HG03521 (cell line): ENCODE measurements at regions not wholly inside any gene's neighbourhood (a gene's known extent, or its start where the extent isn't known, plus 50 kb on each side); places are given as distances from the start of the nearest gene placed in this dataset.
"Not testable (repeated sequence)": the region's sequence is repeated elsewhere in the genome, so short reads cannot be mapped to it uniquely, and the experiment has no call there.

ENCODE experiments used
- ATAC-seq: cut with Tn5 transposase; IDR thresholded peaks from one replicate; pipeline ENCODE4 v1.9.1; 2021; ENCODE audit warnings: mild to moderate bottlenecking, moderate library complexity; ENCODE audit not compliant: unreplicated experiment

DNA sequence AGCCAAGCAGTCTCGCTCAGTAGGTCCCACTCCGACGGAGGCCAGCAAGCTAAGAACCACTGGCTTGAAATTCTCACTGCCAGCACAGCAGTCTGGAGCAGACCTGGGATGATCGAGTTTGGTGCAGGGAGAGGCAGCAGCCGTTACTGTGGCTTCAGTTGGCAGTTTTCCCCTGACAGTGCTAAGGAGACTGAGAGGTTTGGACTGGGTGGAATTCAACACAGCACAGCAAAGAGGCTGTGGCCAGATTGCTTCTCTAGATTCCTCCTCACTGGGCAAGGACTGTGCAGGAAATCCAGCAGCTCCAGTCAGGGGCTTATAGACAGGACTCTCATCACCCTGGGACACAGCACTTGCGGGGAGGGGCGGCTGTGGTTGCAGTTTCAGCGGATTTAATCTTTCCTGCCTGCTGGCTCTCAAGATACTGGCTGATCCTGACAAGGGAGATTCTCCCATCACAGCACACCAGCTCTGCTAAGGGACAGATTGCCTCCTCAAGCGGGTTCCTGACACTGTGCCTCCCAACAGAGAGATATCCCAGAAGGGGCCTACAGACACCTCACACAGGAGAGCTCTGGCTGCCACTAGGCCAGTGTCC, 122.1 kb downstream of the YIPF5 start:
- ATAC-seq = no peak

DNA sequence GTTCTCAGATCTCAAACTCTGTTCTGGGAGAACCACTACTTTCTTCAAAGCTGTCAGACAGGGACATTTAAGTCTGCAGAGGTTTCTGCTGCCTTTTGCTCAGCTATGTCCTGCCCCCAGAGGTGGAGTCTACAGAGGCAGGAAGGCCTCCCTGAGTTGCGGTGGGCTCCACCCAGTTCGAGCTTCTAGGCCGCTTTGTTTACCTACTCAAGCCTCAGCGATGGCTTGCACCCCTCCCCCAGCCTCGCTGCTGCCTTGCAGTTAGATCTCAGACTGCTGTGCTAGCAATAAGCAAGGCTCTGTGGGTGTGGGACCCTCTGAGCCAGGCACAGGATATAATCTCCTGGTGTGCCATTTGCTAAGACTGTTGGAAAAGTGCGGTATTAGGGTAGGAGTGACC, 115.1 kb downstream of the YIPF5 start:
- ATAC-seq = not testable (repeated sequence)

DNA sequence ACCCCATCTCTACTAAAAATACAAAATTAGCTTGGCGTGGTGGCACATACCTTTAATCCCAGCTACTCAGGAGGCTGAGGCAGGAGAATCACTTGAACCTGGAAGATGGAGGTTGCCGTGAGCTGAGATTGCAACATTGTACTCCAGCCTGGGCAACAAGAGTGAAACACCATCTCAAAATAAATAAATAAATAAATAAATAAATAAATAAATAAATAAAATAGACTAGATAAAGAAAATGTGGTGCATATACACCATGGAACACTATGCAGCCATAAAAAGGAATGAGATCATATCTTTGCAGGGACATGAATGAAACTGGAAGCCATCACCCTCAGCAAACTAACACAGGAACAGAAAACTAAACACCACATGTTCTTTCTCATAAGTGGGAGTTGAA, 110.4 kb downstream of the YIPF5 start:
- not testable (repeated sequence) for ATAC-seq

DNA sequence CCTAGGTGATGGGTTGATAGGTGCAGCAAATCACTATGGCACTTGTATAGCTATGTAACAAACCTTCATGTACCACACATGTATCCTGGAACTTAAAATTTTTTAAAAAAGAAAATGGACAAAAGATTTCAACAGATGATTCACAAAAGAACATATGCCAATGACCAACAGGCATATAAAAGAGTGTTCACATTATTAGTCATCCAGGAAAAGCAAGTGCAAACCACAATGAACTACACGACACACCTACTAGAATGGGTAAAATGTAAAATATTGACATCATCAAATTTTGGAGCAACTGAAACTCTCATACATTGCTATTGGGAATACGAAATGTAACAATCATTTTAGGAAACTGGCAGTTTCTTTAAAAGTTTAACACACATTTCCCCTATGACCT, 109.9 kb downstream of the YIPF5 start:
- no peak for ATAC-seq

DNA sequence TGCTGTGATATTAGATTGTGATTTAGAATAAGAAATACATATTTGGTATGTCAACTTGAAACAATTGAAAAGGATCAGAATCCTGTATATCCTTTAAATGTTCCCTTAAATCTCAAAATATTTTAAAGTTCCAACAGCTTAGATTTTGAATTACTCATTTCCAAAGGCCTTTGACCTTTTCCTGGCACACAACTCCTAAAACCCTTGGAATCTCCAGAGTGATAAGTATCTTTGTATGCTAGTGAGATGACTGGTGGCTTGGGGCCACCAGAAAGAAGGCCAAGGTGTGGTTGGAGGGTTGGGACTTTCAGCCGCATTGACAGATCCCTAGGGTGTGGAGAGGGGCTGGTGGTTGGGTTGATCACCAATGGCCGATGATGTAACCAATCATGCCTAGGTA, 104.7 kb downstream of the YIPF5 start:
- ATAC-seq = no peak

DNA sequence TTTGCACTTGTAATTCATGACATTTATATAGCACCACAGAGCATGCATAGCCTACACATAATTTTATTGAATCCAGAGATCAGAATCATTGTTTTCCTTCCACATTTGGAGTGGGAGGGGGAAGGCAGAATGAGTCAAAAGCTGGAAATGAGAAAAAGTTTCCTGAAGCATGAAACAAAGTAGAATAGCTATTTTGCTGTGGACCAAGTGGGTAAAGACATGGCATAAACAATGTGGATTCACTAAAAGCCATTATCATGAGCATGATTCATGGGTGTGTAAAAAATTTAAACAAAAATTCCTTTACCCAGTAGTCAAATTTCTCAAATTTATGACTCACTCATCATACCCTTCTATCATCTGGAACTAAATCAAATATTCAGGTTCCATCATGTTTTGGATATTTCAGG, 97.9 kb downstream of the YIPF5 start:
- no peak for ATAC-seq

DNA sequence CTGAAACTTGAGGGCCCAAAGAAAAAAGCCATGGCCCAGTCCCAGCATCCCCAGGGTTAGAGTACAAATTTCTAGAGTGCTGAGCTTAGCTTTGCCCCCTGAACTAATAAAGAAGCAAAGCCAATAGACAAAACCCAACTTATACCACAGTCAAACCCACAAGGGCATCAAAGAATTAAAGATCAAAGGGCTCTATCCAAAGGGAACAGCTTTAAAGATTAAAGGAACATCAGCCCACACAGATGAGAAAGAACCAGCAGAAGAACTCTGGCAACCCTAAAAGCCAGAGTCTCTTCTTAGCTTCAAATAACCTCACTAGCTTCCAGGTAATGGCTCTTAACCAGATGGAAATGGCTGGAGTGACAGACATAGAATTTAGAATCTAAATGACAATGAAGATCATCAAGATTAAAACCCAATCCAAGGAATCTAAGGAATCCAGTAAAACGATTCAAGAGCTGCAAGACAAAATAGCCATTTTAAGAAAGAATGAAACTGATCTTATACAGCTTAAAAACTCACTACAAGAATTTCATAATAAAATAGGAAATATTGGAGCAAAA, 93.9 kb downstream of the YIPF5 start:
- no peak for ATAC-seq

DNA sequence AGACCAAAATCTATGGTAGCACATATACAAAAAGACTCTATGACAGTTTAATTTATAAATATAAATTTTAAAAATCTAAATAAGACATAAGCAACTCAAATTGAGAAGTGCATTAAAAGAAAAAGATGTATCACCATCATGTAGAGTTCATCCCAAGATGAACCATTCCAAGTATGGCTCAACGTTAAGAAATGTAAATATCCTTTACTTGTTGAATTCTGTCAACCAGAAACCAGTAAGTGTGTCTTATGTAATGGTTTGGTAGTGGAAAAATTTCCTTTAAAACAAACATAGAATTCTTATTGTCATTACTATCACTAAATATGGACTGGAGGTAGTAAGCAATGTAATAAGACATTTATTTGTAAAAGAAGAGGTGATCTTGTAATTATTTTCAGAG, 87.3 kb downstream of the YIPF5 start:
- ATAC-seq = no peak

DNA sequence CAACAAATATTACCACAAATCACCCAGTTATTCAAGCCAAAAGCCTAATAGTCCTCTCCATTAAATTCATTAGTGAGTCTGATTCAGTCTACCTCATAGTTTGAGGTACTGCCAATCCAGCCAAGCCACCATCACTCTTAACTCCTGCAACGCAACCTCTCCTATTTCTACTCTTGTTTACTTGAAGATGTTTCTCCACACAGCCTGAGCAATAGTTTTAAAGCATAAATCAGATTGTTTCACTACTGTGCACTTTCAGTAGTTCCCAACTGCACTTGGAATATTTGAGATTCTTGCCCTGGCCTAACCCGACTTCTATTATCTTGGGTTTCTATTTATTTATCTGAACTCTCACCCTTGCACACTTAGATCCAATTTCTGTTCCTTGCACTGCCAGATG, 85.5 kb downstream of the YIPF5 start:
- ATAC-seq = no peak

DNA sequence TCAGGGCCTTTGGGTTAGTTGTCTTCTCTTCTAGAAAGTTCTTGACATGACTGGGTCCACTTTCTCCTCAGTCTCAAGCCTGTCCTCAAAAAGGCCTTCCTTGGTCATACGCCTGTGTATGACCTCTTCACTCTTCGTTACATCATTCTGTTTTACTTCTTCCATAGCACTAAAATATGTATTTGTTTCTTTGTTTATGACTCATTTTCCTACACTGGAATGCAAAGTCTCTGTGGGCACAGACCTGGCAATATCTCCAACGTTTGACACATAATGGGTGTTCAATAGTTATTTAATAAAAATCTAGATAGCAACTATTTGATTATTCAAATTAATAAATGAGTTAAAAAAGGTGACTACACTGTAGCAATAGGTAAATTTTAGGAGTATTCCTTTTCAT, 85.1 kb downstream of the YIPF5 start:
- no peak for ATAC-seq

DNA sequence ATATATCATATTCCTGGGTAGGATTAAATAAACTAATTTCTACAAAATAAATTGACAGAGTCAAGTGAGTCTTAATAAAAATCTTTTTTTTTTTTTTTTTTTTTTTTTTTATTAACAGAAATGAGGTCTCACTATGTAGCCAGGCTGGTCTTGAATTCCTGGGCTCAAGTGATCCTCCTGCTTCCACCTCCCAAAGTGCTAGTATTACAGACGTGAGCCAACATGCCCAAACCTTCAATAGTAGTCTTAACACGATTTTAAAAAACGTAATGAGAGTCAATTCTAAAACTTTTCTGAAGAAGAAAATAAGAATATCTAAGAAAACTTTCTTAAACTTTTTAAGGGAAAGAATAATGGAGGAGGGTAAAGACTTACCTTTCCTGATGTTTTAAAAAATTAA, 84.2 kb downstream of the YIPF5 start:
- ATAC-seq = no peak

DNA sequence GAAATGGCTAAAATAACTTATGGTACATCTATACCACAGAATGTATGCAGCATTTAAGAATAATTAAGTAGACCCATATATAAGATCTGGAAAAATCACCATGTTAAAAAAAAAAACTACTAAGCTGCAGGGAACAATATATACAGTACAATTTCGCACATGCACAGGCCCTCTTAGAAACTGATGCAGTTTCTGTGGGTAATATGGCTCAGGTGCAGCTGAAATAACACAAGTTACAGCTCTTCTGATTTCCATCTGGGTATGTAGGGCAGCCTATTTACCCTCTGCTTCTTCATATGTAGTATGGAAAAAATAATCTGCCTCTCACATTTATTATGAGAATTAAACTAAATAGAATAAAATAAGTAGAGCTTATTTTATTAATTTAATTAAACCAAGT, 82.9 kb downstream of the YIPF5 start:
- ATAC-seq = no peak

DNA sequence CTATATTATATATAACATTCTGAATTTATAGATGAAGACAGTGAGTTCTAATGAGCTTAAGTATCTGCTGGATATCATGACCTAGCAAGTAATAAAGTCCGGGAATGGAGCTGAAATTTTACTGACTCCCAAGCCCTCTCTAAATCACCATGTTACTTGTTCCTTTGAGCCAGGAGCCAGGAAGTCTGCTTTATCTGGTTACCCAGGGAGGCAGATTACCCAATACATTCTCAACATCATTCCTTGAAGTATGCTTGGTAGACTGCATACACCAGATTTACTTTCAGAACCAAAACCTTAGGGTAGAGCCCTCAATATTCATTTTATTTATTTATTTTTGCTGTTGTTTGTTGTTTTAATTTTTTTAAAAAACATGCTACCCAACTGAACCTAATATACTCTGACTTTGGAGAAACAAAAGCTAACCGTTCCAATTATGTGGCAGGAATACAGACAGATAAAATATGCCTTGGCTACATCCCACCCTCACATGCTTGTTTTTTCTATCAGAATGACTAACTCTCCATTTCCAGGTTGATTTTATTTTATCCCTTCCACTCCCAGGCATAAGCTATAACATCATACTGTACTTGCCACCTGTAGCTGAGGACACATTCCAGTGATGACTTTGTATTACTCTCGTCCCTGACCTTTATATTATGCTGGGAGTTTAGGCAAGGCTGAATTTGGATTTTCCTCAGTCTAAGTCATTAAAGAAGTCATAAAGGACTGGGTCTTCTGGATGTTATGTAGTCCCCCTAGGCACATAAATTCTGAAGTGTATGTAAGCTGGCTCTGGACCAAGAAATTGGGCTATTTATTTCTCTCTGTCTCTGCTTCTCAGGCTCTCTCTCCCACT, 82.0 kb downstream of the YIPF5 start:
- no peak for ATAC-seq

DNA sequence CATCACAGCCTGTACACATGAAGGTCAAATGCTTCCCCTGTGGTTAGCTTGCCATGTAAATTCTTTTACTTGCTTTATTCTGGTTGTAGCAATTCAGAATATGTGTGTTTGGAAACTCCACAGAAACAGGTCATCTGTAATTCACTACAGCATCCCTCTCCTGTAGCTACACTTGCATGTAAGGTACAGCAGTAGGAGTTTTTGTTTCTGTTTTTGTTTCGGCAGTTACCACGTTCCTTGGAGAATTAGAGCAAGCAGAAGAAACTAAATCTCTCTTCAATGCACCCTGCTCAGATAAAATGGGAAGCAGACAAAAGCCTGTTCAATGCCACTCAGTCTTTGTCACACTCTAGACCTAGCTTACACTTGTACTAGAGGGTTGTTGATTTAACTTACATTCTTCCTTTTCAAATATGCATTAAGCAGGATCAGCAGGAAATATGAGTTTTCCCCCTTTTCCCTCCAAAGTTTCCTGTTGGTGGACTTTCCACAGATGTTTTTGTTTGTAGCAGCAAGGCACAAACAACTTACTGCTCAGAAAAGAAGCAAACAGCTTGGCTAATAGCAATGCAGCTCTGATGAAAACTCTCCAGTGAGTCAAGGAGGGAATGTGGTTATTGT, 80.9 kb downstream of the YIPF5 start:
- no peak for ATAC-seq

DNA sequence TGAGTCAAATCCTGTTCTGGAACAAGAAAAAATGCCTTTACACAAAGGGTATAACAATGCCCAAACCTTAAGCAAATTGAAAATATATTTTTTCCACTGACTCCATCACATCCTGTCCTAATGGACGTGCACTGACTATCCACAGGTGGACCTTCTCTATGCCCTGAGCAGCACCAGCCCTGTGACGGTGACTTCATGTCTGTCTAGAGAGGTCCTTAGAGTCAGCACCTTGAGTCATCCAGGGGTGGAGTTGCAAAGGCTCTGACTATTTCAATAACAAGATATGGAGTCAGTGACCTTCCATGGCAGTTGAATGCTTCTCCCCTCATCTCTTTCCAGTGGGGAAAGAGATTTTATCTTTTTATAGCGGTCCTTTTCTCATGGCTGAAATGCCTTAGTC, 78.0 kb downstream of the YIPF5 start:
- no peak for ATAC-seq

DNA sequence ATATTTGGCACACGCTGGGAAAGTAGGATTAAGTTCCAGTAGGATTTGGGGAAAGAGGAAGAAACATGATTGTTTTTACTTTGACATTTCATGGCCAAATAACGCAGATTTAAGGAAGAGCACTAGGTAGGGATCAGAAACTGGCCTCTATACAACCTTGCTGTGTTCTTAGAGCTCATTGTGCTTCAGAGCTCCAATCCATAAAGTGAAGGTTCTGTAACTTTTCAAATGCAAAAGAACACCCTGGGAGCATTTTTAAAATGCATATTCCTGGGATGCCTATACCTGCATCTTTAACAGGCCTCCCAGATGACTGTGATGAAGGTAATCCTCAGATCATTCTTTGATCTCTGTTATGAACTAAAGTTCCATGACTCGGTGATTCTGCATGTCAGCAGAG, 77.1 kb downstream of the YIPF5 start:
- ATAC-seq = no peak

DNA sequence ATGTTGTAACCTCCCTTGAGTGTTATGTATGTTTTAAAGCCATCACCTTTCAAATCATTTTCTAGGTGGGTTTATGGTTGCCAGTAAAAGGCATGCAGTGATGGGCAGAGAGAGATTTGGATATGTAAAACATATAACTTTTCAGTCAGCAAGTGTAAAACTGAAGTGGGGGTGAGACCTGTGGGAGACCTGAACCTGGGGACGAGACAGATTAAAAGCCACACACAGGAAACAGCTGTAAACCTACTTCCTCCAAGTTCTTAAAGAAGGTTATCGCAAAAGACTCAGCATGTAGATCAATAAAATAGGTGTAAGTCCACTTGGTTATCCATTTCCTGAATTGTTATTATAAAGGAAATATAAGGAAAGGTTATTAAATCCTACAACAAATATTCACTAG, 76.6 kb downstream of the YIPF5 start:
- ATAC-seq = no peak

DNA sequence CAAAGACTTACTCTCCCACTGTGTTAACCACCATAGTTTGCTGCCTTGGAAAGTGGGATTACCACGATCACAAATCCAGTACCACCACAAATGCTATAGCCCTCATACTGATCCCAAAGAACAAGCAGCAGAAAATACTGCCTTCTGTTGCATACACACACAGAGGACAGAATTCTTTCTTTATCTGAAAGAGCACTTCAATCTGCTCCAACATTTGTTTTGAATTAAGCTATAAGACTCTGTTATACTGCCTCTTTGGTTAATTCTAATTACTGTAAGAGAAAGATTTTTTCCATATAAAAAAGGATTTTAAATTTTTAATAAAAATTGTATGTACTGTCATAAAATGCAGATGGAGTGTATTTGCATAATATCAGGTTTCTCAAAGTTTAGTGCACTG, 69.8 kb downstream of the YIPF5 start:
- ATAC-seq = no peak

DNA sequence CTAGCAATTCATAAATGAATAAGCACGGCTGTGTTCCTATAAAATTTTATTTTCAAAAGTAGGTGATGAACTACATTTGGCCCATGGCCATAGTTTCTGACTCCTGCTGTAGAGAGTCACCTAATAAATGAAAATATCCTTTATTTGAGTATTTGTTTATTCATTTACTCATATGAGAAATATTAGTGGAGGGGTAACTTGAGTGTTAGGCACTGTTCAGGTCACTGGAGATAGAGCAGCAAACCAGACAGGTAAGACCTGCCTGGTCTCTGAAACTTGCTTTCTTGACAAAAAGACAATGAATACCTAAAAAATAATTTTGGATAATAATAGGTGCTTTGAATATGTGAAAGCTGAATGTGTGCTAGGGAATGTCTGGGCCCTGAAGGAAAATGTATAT, 68.8 kb downstream of the YIPF5 start:
- no peak for ATAC-seq

DNA sequence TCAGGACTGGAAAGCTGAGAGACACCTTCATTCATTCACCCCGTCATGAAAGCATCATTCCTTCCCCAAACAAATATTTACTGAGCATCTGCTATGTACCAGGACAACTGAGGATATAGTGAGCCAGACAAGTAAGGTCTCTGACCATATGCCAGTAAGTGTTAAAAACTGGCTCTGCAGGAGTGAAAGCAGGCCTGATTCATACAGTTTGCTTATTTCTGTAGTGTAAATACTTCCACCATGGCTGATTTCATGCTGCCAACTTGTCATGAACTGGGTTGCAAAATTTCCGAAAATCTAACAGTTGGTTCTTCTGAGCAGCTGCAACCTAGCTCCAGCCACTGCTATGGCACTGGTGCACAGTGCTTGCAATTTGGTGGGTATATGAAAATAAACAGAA, 68.1 kb downstream of the YIPF5 start:
- no peak for ATAC-seq

DNA sequence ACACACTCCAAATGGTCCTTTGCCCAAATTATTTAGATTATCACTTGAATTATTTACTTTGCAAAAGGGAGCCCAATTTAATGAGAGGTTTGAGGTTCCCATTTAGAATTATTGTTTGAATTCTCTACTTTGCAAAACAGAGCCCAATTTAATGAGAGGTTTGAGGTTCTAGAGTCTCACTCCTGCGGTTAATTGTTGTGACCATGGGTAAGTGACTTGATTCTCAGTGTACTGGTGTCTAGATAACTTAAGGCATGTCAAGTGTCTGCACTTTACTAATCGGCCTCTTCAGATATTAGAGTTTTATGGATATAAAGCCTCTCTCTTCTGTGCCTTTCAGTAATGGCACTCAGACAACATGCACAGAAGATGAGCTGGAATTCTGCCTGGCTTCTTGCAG, 67.5 kb downstream of the YIPF5 start:
- no peak for ATAC-seq
